Dermis microvascular lymphatic vessel endothelial cell (primary cell): ENCODE measurements at regions not wholly inside any gene's neighbourhood (a gene's known extent, or its start where the extent isn't known, plus 50 kb on each side); places are given as distances from the start of the nearest gene placed in this dataset.
"Not testable (repeated sequence)": the region's sequence is repeated elsewhere in the genome, so short reads cannot be mapped to it uniquely, and the experiment has no call there.

Experiments
- DNase-seq, 2 donors: peaks; one replicate each; pipeline versions ENCODE4 v3.0.0 to v3.0.0-alpha.2; 2010; ENCODE audit warnings: low read depth in 2 of 2

GRCh38 chr12:28023156-28023887, 50.8 kb upstream of the PTHLH start:
- DNase-seq = peak; percentile 29 to 79

- peak in 1 of 2 donors; percentile 15 for DNase-seq
These were observed 51.9 kb upstream of the PTHLH start for GRCh38 chr12:28024231-28024995.

GRCh38 chr12:28025821-28026505, 53.4 kb upstream of the PTHLH start:
- no peak for DNase-seq

- DNase-seq = no peak
These were observed 54.2 kb upstream of the PTHLH start for GRCh38 chr12:28026701-28027100.

GRCh38 chr12:28027328-28027727, 54.8 kb upstream of the PTHLH start:
- DNase-seq = no peak

GRCh38 chr12:28027947-28028724, 55.6 kb upstream of the PTHLH start:
- DNase-seq = peak in 1 of 2 donors; percentile 15

- no peak for DNase-seq
These were observed 60.4 kb upstream of the PTHLH start for GRCh38 chr12:28032811-28033537.

GRCh38 chr12:28033538-28033915, 61.0 kb upstream of the PTHLH start:
- no peak for DNase-seq

GRCh38 chr12:28034271-28034670, 61.7 kb upstream of the PTHLH start:
- DNase-seq = no peak

- DNase-seq = peak in 1 of 2 donors; percentile 57
These were observed 63.0 kb upstream of the PTHLH start for GRCh38 chr12:28035500-28035899.

- DNase-seq = no peak
These were observed 64.4 kb upstream of the PTHLH start for GRCh38 chr12:28036940-28037339.

- DNase-seq = no peak
These were observed 67.7 kb upstream of the PTHLH start for GRCh38 chr12:28040246-28040645.

- not testable (repeated sequence) for DNase-seq
These were observed 74.1 kb upstream of the PTHLH start for GRCh38 chr12:28046600-28046999.

- DNase-seq = no peak
These were observed 78.1 kb upstream of the PTHLH start for GRCh38 chr12:28050606-28051005.

GRCh38 chr12:28051516-28052354, 79.2 kb upstream of the PTHLH start:
- no peak for DNase-seq

GRCh38 chr12:28053564-28053963, 81.0 kb upstream of the PTHLH start:
- no peak for DNase-seq

GRCh38 chr12:28054583-28054982, 82.0 kb upstream of the PTHLH start:
- no peak for DNase-seq

GRCh38 chr12:28057856-28058615, 85.5 kb upstream of the PTHLH start:
- DNase-seq = no peak

GRCh38 chr12:28059220-28059619, 86.7 kb upstream of the PTHLH start:
- DNase-seq = no peak
